ENCODE measurements at regions not wholly inside any gene's neighbourhood (a gene's known extent, or its start where the extent isn't known, plus 50 kb on each side); places are given as distances from the start of the nearest gene placed in this dataset.

DNA sequence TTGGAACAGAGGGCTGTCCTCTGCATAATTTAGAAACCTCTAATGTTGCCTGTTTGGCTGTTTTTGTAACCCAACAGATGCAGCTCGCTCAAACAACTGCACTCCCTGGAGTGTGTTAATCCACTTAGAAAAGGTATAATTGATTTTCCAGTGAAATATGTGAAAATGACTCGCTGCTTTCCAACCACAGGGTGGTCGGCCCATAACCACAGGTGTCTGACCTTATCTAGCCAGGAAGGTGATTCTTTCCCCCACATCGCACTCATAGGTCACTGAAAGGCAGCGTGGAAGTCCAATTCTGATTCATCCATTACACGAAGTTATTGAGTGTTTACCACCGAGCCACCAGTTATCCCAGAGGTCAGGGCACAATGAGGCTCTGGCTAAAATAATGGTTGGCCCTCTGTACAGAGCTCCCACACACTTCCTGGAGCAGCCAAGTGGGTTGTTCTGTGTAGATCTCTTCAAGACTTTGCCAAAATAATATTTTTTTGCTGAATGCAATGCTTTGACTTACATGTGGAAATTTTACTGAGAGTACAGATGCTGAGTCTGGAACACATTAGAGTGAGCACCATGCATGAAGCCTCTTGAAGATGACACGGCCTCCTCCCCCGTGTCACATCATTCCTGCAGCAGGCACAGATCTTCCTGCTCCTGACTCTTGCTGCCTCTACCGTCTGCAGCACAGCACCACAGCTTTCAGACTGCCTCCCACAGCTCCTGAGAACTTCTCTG is 396.2 kb downstream of the ZNF516 start:
- ChIA-PET CTCF (ENCODE audit: partially characterized antibody) (no interaction called here), POLR2A (ENCODE audit: partially characterized antibody) (no interaction called here)
- no peak overlapping the region for H3K27ac Mint-ChIP-seq
- intact Hi-C loops (cut with micrococcal nuclease) = no loop called here
- Histone ChIP-seq H3K27me3 (ENCODE audit: insufficient read depth, low read length) (no peaks in the 10 kb centered on the region), H3K9me3 (ENCODE audit: control insufficient read depth in 1 of 2, low read length in 2 of 2) (no peaks in the 10 kb centered on the region), H3K4me3 (ENCODE audit: low read length in 2 of 2) (no peak overlapping the region), H3K36me3 (ENCODE audit: insufficient read depth, low read length) (no peaks in the 10 kb centered on the region), H3K4me1 (ENCODE audit: insufficient read depth, low read length) (no peaks in the 10 kb centered on the region), H3K27ac (ENCODE audit: low read depth, low read length) (no peak overlapping the region)
- H3K9me3 Mint-ChIP-seq = peaks cover 3 to 8% (median 5%) of the 10 kb centered on the region in 8 donors
- no peak for DNase-seq
- H3K27me3 Mint-ChIP-seq = no peaks in the 10 kb centered on the region
- H3K36me3 Mint-ChIP-seq = no peaks in the 10 kb centered on the region
- no peaks in the 10 kb centered on the region for H3K4me1 Mint-ChIP-seq
- no peak overlapping the region for H3K4me3 Mint-ChIP-seq

DNA sequence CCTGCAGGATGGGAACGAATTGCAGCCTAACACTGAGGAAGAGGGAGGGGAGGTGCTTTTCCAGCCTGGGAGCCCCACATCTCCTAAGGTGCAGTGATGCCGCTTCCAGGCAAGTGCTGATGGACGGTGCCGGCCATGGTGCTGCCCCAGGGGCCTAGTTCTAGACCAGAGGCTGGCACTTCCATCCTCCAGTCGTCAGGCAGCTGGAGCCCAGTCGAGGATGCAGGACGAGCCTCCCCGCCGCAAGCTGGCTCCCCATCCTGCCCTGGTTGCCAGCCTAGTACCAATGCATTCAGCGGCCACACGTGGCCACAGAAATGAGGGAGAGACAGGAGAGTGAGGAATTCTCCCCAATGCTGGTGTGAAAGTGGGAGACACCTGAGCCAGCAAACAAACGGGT is 413.5 kb downstream of the ZNF516 start:
- POLR2A ChIA-PET (ENCODE audit: partially characterized antibody) = no interaction called here
- H3K4me1 ChIP-seq (ENCODE audit: insufficient read depth, low read length) = no peaks in the 10 kb centered on the region

DNA sequence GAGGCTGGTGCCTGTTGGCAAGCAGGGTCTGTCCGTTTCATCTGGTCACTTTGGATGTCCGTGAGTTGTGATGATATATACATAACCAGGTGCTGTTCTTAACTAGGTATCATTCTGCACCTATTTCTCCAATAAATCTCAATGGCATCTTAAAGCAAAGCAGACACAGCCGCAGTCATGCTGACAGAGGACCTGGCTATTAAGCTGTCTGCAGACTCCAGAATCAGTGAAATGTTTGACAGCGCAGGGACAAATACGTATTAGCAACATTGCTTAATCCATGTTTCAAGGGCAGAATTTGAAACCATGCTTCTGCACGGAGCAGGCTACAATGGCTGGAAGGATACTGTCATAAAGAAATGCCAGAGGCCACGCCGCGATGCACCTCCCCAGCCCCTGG is 414.6 kb downstream of the ZNF516 start:
- Histone ChIP-seq H3K4me3 (ENCODE audit: low read length in 2 of 2) (no peak overlapping the region), H3K27me3 (ENCODE audit: insufficient read depth, low read length) (no peaks in the 10 kb centered on the region), H3K9me3 (ENCODE audit: control insufficient read depth in 1 of 2, low read length in 2 of 2) (no peaks in the 10 kb centered on the region), H3K27ac (ENCODE audit: low read depth, low read length) (no peak overlapping the region), H3K4me1 (ENCODE audit: insufficient read depth, low read length) (no peaks in the 10 kb centered on the region), H3K36me3 (ENCODE audit: insufficient read depth, low read length) (no peaks in the 10 kb centered on the region)
- Mint-ChIP-seq H3K27ac (no peak overlapping the region), H3K4me1 (no peaks in the 10 kb centered on the region), H3K27me3 (peaks cover 0 to 2% of the 10 kb centered on the region in 2 donors), H3K36me3 (no peaks in the 10 kb centered on the region), H3K9me3 (peaks cover 0 to 2% (median 0%) of the 10 kb centered on the region in 8 donors), H3K4me3 (no peak overlapping the region)
- no peak for DNase-seq
- ChIA-PET POLR2A (ENCODE audit: partially characterized antibody) (no interaction called here), CTCF (ENCODE audit: partially characterized antibody) (no interaction called here)
- intact Hi-C loops (cut with micrococcal nuclease) = no loop called here

More for the DNA sequence above, 413.5 kb downstream of the ZNF516 start:
- H3K4me1 Mint-ChIP-seq = no peaks in the 10 kb centered on the region
- no peak overlapping the region for H3K4me3 ChIP-seq (ENCODE audit: low read length in 2 of 2)
- DNase-seq = no peak
- H3K27ac Mint-ChIP-seq = no peak overlapping the region
- no peak overlapping the region for H3K4me3 Mint-ChIP-seq
- no peaks in the 10 kb centered on the region for H3K36me3 ChIP-seq (ENCODE audit: insufficient read depth, low read length)
- H3K27ac ChIP-seq (ENCODE audit: low read depth, low read length) = no peak overlapping the region
- peaks cover 0 to 2% of the 10 kb centered on the region in 2 donors for H3K27me3 Mint-ChIP-seq
- intact Hi-C loops (cut with micrococcal nuclease) = no loop called here
- H3K27me3 ChIP-seq (ENCODE audit: insufficient read depth, low read length) = no peaks in the 10 kb centered on the region
- no peaks in the 10 kb centered on the region for H3K36me3 Mint-ChIP-seq
- H3K9me3 ChIP-seq (ENCODE audit: control insufficient read depth in 1 of 2, low read length in 2 of 2) = no peaks in the 10 kb centered on the region
- CTCF ChIA-PET (ENCODE audit: partially characterized antibody) = no interaction called here
- H3K9me3 Mint-ChIP-seq = peaks cover 0 to 5% (median 0%) of the 10 kb centered on the region in 8 donors

DNA sequence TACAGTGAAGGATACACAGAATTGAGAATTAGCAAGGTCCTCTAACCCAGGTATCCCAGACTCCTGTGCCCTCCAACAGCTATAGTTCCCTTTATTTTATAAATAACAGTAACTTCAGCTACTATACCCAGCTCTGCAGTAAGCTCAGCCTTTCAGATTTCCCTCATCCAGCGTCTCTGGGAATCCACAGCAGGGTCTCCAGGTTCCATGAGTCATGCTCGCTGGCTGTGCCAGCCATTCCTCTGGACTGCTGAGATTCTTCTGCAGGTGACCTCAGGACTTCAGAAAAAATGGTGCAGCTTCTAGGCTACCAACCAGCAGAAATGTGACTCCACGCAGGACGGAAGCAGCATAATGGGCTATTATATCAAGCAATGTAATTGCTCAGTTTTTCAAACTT is 419.3 kb downstream of the ZNF516 start:
- ChIA-PET CTCF (ENCODE audit: partially characterized antibody) (no interaction called here), POLR2A (ENCODE audit: partially characterized antibody) (no interaction called here)
- no peaks in the 10 kb centered on the region for H3K27me3 ChIP-seq (ENCODE audit: insufficient read depth, low read length)
- DNase-seq = no peak
- H3K4me1 ChIP-seq (ENCODE audit: insufficient read depth, low read length) = no peaks in the 10 kb centered on the region
- Mint-ChIP-seq H3K27ac (no peak overlapping the region), H3K9me3 (peaks cover 0 to 2% (median 0%) of the 10 kb centered on the region in 8 donors), H3K4me1 (no peaks in the 10 kb centered on the region), H3K27me3 (no peaks in the 10 kb centered on the region), H3K4me3 (no peak overlapping the region), H3K36me3 (no peaks in the 10 kb centered on the region)
- no peak overlapping the region for H3K27ac ChIP-seq (ENCODE audit: low read depth, low read length)
- intact Hi-C loops (cut with micrococcal nuclease) = no loop called here
- H3K4me3 ChIP-seq (ENCODE audit: low read length in 2 of 2) = no peak overlapping the region
- no peaks in the 10 kb centered on the region for H3K9me3 ChIP-seq (ENCODE audit: control insufficient read depth in 1 of 2, low read length in 2 of 2)
- no peaks in the 10 kb centered on the region for H3K36me3 ChIP-seq (ENCODE audit: insufficient read depth, low read length)

DNA sequence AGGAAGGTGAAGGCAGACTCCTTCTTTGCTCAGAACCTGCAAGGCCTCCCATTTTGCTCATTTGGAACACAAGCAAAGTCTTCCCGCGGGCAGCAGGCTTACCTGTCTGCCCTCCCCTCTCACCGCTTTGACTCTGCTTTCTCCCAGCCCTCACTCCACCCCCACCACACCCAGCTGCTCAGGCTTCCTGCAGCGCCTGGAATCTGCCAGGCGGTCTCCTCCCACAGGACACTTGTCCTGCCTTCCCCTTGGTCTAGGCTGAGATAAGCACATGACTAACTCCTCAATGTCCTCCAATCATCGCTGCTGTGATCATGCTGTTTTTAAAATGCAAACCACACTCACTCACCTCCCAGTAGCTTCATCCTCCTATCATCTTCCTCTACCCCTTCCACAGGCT is 430.0 kb downstream of the ZNF516 start:
- Histone ChIP-seq H3K4me1 (ENCODE audit: insufficient read depth, low read length) (no peaks in the 10 kb centered on the region), H3K27me3 (ENCODE audit: insufficient read depth, low read length) (no peaks in the 10 kb centered on the region), H3K9me3 (ENCODE audit: control insufficient read depth in 1 of 2, low read length in 2 of 2) (no peaks in the 10 kb centered on the region), H3K27ac (ENCODE audit: low read depth, low read length) (no peak overlapping the region), H3K4me3 (ENCODE audit: low read length in 2 of 2) (no peak overlapping the region), H3K36me3 (ENCODE audit: insufficient read depth, low read length) (no peaks in the 10 kb centered on the region)
- Mint-ChIP-seq H3K4me3 (no peak overlapping the region), H3K4me1 (no peaks in the 10 kb centered on the region), H3K36me3 (no peaks in the 10 kb centered on the region), H3K27me3 (no peaks in the 10 kb centered on the region), H3K9me3 (peaks cover 0 to 6% (median 0%) of the 10 kb centered on the region in 8 donors), H3K27ac (no peak overlapping the region)
- no peak for DNase-seq
- CTCF ChIA-PET (ENCODE audit: partially characterized antibody) = no interaction called here
- intact Hi-C loops (cut with micrococcal nuclease) = no loop called here
- POLR2A ChIA-PET (ENCODE audit: partially characterized antibody) = no interaction called here

DNA sequence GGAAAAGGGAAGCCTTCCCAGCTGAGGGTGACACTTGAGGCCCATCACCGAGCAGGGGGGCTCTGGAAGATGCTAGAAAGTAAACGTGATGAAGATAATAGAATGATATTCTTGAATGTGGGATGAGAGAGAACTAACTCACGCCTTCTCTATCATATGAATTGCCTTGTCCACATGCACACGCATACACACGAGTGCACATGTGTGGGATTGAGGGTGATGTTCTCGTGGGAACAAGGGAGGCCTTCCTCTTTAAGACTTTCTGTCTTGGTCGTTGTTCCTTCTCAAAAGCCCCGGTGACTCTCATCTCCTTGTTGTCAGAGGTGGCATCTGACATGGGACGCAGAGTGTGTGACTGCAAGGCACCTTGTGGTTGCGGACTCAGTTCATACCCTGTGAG is 436.9 kb downstream of the ZNF516 start:
- H3K27ac ChIP-seq (ENCODE audit: low read depth, low read length) = no peak overlapping the region
- H3K27me3 Mint-ChIP-seq = peaks cover 0 to 1% of the 10 kb centered on the region in 2 donors
- no peaks in the 10 kb centered on the region for H3K9me3 ChIP-seq (ENCODE audit: control insufficient read depth in 1 of 2, low read length in 2 of 2)
- H3K4me3 ChIP-seq (ENCODE audit: low read length in 2 of 2) = no peak overlapping the region
- no peak overlapping the region for H3K27ac Mint-ChIP-seq
- peaks cover 0 to 6% (median 2%) of the 10 kb centered on the region in 8 donors for H3K9me3 Mint-ChIP-seq
- intact Hi-C loops (cut with micrococcal nuclease) = no loop called here
- DNase-seq = no peak
- POLR2A ChIA-PET (ENCODE audit: partially characterized antibody) = no interaction called here
- H3K4me1 ChIP-seq (ENCODE audit: insufficient read depth, low read length) = no peaks in the 10 kb centered on the region
- no peaks in the 10 kb centered on the region for H3K4me1 Mint-ChIP-seq
- no peak overlapping the region for H3K4me3 Mint-ChIP-seq
- no peaks in the 10 kb centered on the region for H3K36me3 ChIP-seq (ENCODE audit: insufficient read depth, low read length)
- H3K27me3 ChIP-seq (ENCODE audit: insufficient read depth, low read length) = no peaks in the 10 kb centered on the region
- no peaks in the 10 kb centered on the region for H3K36me3 Mint-ChIP-seq
- CTCF ChIA-PET (ENCODE audit: partially characterized antibody) = no interaction called here

DNA sequence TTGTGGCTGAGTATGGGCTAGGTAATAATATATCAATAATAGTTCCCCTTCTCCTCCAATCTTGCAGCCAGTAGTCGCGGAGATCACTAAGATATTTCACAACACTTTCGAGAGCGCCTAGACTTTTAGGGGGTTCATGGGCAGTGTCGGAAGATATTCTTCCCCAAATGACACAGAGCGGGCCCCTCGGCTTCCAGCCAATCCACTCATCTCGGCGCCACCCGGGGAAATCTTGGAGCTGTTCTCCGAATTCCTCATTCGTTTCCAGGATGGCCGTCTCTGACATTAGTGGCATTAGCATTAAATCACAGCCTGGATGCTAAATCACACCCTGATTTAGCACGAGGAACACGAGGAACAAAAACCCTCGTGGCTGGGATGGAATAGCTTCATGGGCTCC is 437.7 kb downstream of the ZNF516 start:
- H3K4me1 Mint-ChIP-seq = no peaks in the 10 kb centered on the region
- Histone ChIP-seq H3K36me3 (ENCODE audit: insufficient read depth, low read length) (no peaks in the 10 kb centered on the region), H3K27ac (ENCODE audit: low read depth, low read length) (no peak overlapping the region), H3K27me3 (ENCODE audit: insufficient read depth, low read length) (no peaks in the 10 kb centered on the region), H3K4me1 (ENCODE audit: insufficient read depth, low read length) (no peaks in the 10 kb centered on the region), H3K9me3 (ENCODE audit: control insufficient read depth in 1 of 2, low read length in 2 of 2) (no peaks in the 10 kb centered on the region), H3K4me3 (ENCODE audit: low read length in 2 of 2) (no peak overlapping the region)
- H3K27ac Mint-ChIP-seq = no peak overlapping the region
- no peaks in the 10 kb centered on the region for H3K36me3 Mint-ChIP-seq
- H3K4me3 Mint-ChIP-seq = no peak overlapping the region
- POLR2A ChIA-PET (ENCODE audit: partially characterized antibody) = no interaction called here
- H3K9me3 Mint-ChIP-seq = peaks cover 0 to 5% (median 2%) of the 10 kb centered on the region in 8 donors
- DNase-seq = no peak
- peaks cover 0 to 1% of the 10 kb centered on the region in 2 donors for H3K27me3 Mint-ChIP-seq
- CTCF ChIA-PET (ENCODE audit: partially characterized antibody) = no interaction called here
- intact Hi-C loops (cut with micrococcal nuclease) = no loop called here
